ENCODE measurements at regions not wholly inside any gene's neighbourhood (a gene's known extent, or its start where the extent isn't known, plus 50 kb on each side); places are given as distances from the start of the nearest gene placed in this dataset.

- no peak for DNase-seq (ENCODE audit: low read depth)
Observed at GRCh38 chr15:47473832-47474231, 243.5 kb upstream of the SEMA6D start.

GRCh38 chr15:47475336-47475735, 242.0 kb upstream of the SEMA6D start:
- no peak for DNase-seq (ENCODE audit: low read depth)

DNA sequence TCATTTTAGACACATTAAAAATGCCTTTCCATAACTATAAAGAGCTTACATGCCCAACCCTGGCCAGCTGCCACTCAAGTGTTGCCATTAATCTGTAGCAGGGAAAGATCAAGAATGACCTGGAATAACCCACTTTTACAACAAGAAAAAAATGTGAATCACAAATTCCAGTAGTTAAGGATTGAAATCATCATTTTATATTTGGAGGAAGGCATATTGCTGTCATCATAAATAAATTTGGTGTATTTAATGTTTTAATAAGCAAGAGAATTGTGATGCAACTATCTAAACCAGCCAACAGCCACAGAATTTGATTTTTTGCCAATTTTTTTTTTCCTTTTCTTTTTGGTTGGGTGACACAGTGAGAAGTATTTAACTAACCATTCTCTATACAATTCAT, 240.0 kb upstream of the SEMA6D start:
- no peak for DNase-seq (ENCODE audit: low read depth)

DNA sequence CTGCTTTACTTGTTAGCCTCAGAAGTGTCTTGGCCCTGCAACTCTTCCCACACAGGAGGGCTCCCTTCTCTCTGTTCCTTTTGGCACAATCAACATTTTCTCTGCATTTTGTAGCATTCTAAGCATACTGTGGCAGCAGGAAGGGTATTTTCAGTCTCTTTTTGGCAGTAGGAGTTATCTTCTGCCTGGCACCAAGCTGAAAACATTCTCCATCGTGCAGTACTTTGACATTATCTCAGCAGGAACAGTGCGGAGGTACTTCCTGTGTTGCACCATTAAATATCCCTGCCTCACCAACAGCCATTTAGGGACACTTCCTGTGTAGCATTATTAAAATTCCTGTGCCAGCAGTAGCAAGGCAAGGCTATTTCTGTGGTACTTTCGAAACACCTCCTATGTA, 233.2 kb upstream of the SEMA6D start:
- DNase-seq (ENCODE audit: low read depth), result no peak

GRCh38 chr15:47484997-47485396, 232.3 kb upstream of the SEMA6D start:
- no peak for DNase-seq (ENCODE audit: low read depth)

- no peak for DNase-seq (ENCODE audit: low read depth)
Observed at GRCh38 chr15:47485419-47485818, 231.9 kb upstream of the SEMA6D start.

DNA sequence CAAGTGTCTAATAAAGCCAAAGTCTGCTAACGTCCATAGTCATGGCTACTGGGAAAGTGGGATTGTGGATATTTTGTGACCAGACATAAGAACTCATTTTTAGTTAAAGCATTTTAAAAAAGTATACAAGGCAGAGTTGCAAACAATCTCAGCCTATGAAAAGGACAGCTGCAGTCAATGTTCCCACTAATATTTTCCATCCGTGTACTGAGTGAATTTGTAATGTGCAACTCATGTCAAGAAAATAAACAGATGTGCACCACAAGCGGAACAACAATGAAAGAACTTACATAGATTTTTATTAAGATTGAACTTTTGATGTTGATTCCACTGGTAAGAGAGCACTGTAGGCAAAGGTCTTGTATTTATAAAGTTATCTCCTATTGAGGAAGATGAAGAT, 231.3 kb upstream of the SEMA6D start:
- no peak for DNase-seq (ENCODE audit: low read depth)

- DNase-seq (ENCODE audit: low read depth), result no peak
Observed at GRCh38 chr15:47492195-47492594, 225.1 kb upstream of the SEMA6D start.

DNA sequence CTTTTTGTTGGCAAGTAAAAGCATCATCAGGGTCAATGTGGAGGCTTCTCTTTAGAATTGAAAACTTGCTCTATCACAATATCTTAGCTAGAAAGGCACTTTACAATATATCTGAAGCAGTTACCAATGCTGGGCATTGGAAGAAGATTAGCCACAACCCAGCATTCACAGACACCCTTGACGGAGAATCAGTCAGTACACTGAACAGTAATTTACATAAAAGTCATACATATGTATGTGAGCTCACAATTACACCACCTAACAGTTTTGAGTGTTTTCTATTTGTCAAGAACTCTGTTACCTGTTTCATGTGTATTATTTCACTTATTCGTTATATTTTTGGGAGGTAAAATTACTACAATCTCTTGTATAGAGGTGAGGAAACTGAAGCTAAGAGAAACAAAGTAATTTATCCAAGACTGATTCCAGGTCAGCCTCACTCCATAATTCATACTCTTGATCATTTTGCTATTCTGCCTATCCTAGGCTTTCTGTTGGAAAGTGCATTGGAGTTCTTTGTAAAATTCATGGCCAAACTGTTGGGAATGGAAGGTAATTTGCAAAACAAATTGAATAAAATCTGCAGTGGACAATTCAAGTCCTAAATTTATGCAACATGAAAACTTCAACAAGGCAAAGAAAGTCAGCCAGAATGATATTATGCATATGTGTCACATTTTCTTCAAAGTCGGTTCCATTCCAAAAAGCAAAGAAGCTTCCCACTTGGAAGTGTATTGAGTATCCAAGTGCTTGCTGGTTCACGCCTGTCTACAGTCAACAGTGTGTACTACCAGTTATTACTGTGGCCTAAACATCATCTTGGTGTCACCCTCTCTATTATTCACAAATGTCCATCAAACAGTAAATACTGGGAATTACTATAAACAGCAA, 223.7 kb upstream of the SEMA6D start:
- DNase-seq (ENCODE audit: low read depth), result no peak

DNA sequence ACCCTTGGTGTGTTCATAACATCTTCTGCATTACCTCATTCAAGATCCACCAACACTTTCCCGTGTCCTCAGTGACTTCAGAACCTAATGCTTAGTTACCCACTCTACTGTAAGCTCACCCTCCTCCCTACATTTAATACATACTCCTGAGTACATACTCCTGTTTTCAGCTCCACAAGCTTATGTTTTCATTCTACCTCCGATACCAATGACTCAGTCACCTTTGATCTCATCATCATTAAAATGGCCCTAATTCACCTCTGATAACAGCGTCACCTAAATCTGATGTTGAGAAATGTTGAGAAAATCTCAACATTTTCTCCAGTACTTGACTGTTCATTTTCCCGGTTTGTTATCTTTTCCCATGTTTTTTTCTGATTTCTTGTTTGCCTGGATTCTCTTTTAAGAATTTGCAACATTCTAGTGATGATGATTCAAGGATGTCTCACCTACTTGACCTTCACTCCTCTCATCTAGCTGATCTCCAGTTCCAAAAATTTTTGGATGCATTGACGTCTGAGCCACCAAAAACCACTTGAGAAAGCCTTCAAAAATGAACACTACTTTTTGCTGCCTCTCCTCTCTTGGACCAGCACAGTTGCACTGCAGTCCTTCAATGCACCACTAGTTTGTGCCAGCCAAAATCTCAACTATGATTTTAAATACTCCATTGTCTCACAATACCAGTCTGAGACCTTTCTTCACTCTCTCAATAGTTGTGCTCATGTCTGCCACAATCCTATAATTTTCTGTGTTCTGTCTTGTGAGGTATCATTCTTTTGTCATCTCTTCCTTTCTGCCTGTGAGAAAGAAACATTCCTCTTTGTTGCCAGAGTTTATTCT, 220.7 kb upstream of the SEMA6D start:
- no peak for DNase-seq (ENCODE audit: low read depth)

GRCh38 chr15:47500842-47501241, 216.5 kb upstream of the SEMA6D start:
- no peak for DNase-seq (ENCODE audit: low read depth)

- DNase-seq (ENCODE audit: low read depth), result no peak
Observed at GRCh38 chr15:47502041-47502440, 215.3 kb upstream of the SEMA6D start.

- DNase-seq (ENCODE audit: low read depth), result no peak
Observed at GRCh38 chr15:47503876-47504275, 213.4 kb upstream of the SEMA6D start.

DNA sequence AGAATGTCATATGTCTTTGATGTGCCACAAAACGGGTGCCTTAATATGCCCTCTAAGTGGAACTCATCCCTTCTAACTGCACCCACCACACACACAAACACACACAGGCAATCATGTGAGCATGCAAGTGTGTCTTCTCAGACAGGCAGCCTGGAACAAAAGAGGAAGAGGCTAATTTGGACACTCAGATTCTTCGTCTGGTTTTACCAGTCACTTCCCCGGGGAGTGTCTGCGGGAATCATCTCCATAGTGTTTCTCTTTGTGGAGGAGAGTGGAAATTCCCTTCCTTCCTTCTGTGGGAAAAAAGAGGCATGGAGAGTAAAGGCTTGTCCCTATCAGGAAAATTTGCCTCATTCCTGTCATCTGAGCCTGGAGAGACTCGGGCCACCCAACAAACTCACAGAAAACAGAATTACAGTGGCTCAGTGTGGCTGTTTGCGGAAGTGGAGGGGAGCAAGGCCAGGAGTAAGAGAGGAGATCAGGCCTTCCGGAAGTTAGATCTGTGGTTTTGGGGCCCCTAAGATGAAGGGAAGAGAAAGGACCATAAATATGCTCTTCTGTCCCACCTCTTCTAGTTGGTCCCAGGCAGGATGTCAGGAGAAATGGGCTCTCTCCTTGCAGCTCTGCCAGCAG, 212.6 kb upstream of the SEMA6D start:
- DNase-seq (ENCODE audit: low read depth), result no peak

DNA sequence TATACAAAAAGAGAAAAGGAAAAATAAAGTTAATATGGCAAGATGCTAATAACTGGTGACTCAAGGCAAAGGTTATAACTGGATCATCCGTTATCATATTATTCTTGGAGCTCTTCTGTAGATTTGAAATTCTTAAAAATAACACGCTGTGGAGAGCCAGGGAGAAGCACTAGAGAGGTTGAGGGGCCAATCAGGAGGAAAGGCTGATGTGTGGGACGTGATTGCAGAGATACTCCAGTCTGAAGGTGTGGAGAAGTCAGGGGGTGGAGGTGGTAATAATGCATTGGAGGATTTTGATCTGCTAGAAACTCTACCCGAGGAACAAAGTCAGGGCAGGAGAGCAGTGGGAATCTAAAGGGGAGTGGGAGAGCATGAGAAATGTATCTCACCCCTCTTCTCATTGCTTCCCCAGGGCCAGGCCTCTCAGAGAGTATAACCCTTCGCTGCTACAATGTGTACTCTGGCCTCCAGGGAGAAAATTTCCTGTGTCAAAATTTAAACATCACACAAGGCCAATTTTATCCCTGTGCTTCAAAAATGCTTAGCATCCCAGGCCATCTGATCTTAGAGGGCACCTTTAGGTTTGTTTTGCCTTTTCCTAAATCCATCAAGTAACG, 211.5 kb upstream of the SEMA6D start:
- DNase-seq (ENCODE audit: low read depth), result no peak

DNA sequence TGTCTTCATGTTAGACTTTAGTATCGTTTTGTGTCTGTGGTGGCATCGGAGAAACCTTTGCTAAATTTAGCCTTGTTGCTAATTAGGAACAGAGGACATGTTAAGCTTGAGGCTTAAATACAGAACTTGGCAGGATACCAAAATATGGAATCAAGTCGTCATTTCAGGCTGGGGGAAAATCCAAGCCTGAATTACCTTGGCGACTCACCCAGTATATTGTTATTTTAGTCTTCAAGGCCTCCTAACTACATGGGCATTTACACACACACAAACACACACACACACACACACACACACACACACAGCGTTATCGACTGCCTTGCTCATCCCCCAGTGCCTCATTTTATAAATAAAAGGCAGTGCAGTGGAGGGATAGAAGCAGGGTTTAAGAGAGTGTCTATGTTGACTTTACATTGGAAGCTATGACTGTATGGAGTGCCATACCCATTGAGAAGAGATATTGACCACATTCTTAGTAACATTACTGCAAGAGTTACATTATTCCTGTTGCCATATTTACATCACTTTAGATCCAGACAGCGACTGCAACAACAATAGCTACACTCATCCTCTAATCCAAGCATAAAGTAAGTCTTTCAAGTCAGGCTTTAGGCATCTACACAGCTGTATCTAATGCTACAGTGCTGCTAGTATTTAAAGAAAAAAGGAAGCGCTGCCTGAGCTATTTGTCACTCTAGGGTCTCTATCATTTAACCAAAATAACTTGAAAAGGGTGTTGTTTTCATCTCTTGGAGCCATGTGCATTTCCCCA, 210.8 kb upstream of the SEMA6D start:
- no peak for DNase-seq (ENCODE audit: low read depth)

DNA sequence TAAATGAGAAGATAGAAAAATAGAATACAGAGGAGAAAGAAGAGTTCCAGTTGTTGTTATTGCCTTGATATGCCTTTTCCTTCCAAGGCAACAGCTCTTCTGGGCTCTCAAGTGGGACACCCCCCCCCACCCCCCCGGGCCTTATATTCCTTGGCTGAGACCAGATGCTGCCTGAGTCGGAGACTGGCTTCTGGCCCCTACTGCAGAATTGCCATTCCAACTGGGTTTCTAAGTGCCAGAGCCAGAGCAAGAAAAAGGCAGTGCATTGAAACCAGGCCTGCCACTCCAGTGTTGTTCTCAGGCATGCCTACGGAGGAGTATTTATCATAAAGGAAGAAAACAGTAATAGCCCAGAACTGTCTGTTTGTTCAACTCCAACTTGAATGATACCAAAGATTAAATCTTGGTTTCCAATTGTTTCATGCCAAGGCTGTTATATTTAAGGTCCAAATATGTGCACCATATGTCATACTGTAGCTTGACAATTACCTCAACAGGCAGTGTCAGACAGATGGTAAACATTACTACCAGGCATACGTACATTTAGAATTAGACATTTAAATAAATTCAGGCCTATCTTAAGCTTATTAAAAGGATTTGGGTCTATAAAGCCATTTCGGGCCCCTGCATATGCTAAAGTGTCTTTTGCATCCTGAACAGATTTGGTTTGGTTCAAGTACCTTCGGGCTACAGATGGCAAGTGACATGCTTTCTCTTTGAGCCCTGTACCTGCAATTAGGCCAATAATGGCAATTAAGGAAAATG, 209.9 kb upstream of the SEMA6D start:
- DNase-seq (ENCODE audit: low read depth), result no peak

DNA sequence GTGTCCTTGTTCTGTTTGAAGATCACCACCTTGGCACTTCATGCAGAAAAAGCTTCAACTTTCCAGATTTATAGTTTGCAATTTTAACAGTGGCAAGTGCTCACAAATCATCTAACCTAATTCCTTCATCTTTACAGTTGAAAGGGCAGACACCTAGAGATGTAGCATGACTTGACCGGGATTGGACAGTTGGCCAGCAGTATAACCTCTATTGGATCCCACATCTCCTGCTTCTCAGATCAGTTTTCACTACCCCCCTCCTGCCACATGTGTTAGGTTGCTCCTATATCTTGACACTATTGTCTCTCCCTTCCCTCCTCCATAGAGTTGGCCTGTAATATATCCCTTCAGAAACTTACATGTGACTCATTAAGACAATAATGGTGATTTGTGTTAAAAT, 206.0 kb upstream of the SEMA6D start:
- no peak for DNase-seq (ENCODE audit: low read depth)

GRCh38 chr15:47513471-47513870, 203.8 kb upstream of the SEMA6D start:
- no peak for DNase-seq (ENCODE audit: low read depth)

DNA sequence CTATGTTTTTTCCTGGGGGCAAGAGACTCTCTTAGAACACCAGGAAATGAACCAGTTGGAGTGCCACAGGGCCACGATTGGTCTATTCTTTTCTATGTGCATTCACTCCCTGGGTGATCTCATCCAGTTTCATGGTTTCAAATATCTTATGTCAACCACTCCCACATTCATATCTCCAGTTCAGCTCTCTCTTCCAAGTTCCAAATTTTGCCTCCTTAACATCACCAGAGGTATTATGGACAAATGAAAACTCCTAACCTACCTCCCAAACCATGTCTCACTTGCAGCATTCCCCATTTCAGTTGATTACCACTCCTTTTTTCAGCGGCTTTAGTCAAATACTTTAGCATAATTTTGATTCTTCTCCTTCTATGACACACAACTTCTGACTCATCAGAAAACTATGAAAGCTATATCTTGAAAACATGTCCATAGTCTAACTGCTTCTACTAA, 203.1 kb upstream of the SEMA6D start:
- DNase-seq (ENCODE audit: low read depth), result no peak

- DNase-seq (ENCODE audit: low read depth), result no peak
Observed at GRCh38 chr15:47516558-47516957, 200.7 kb upstream of the SEMA6D start.
